Activated T-helper 2 cell treated with anti-CD3 and anti-CD28 coated beads, Interferon-gamma antibody, Interleukin-2, Interleukin-4, amounts not matched to agents 10 μg/mL and 5 μg/mL and 100 μg/mL, durations not matched to agents 14 hours and 24 hours and 36 hours (primary cell): ENCODE measurements at regions not wholly inside any gene's neighbourhood (a gene's known extent, or its start where the extent isn't known, plus 50 kb on each side); places are given as distances from the start of the nearest gene placed in this dataset.

ENCODE experiments used
- DNase-seq: peaks from one replicate; pipeline ENCODE4 v3.0.0; 2021; ENCODE audit warnings: low spot score
- H3K27ac Mint-ChIP-seq: one replicate; pipeline ENCODE4 v1.8.0; 2021; ENCODE audit warnings: mixed read lengths
- H3K27me3 Mint-ChIP-seq: one replicate; pipeline ENCODE4 v1.8.0; 2021; ENCODE audit warnings: low read depth, mixed read lengths
- H3K36me3 Mint-ChIP-seq: one replicate; pipeline ENCODE4 v1.8.0; 2021; ENCODE audit warnings: low read depth, mixed read lengths
- H3K4me1 Mint-ChIP-seq: one replicate; pipeline ENCODE4 v1.8.0; 2021; ENCODE audit warnings: low read depth, mixed read lengths
- H3K4me3 Mint-ChIP-seq: one replicate; pipeline ENCODE4 v1.8.0; 2021; ENCODE audit warnings: low read depth, mild to moderate bottlenecking, moderate library complexity, mixed read lengths
- H3K9me3 Mint-ChIP-seq: one replicate; pipeline ENCODE4 v1.8.0; 2021; ENCODE audit warnings: mixed read lengths
- intact Hi-C: fragments of 100-400 bp; cut with micrococcal nuclease; formaldehyde crosslinking; loops from one replicate; pipeline ENCODE4 v1.15.1; 2023

DNA sequence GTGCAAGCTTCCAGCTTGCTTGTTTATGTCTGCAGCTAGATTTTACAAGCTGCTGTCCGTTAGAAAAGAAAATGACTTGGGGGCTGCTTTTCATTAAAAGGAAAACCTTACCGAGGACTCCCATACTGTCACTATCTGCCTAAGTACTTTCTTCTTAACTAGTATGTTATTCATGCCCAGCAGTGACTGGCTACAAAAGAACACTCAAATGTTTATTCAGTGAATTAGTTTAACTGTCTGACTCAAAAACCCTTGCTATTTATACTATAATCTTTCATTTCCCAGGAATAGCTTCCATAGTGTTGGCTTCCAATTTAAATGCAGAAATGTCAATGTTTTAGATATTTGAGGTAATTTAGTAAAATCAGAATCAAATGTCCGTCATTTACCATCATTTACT lies 164.9 kb downstream of the DTHD1 start:
- Mint-ChIP-seq H3K27me3 (no peaks in the 10 kb centered on the region), H3K36me3 (no peaks in the 10 kb centered on the region), H3K9me3 (no peaks in the 10 kb centered on the region), H3K27ac (no peak overlapping the region), H3K4me3 (no peak overlapping the region), H3K4me1 (no peaks in the 10 kb centered on the region)
- no peak for DNase-seq
- intact Hi-C loops: no loop called here

DNA sequence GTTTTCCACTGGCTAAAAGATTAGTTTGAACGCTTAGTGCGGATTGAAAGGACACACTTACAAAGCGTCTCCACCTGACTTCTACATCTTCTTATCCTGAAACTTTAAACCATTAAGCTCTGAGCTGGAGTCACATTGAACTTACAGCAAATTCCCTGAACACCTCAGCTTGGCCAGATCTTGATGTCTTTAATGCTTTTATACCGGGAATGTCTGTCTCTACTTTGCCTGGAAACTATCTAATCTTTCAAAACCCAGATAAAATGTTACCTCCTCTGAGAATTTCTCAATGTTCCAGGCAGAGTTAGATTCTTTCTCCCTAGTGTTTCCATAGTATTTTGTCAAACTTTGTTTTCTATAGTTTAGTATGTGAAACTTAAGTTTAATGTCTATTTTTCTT lies 179.9 kb downstream of the DTHD1 start:
- Mint-ChIP-seq H3K4me3 (no peak overlapping the region), H3K4me1 (no peaks in the 10 kb centered on the region), H3K36me3 (no peaks in the 10 kb centered on the region), H3K27ac (no peak overlapping the region), H3K9me3 (no peaks in the 10 kb centered on the region), H3K27me3 (no peaks in the 10 kb centered on the region)
- no peak for DNase-seq
- intact Hi-C loops: no loop called here

- intact Hi-C loops: no loop called here
- no peaks in the 10 kb centered on the region for H3K4me1 Mint-ChIP-seq
- H3K27ac Mint-ChIP-seq: no peak overlapping the region
- no peaks in the 10 kb centered on the region for H3K36me3 Mint-ChIP-seq
- no peak overlapping the region for H3K4me3 Mint-ChIP-seq
- H3K9me3 Mint-ChIP-seq: no peaks in the 10 kb centered on the region
- no peaks in the 10 kb centered on the region for H3K27me3 Mint-ChIP-seq
- no peak for DNase-seq
Measured at GRCh38 chr4:36467670-36468069, 186.3 kb downstream of the DTHD1 start.

DNA sequence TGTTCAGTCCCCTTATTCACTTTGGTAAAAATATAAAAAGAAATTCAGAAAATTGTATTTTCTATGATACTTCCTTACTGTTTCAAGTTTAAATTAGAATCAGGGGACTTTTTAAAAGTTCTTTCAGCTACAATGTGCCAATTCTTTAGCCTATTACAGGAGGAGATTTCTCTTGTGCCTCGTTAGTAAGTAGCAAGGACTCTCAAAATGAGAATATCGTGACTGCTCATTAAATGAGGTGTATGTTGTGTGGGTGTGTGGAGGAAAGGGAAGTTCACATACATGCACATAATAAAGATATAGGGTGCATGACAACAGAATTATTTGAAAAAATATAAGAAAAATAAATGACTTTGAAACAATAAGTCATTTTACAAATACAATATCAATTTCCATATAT lies 190.5 kb downstream of the DTHD1 start:
- Mint-ChIP-seq H3K27me3 (no peaks in the 10 kb centered on the region), H3K36me3 (no peaks in the 10 kb centered on the region), H3K4me1 (no peaks in the 10 kb centered on the region), H3K4me3 (no peak overlapping the region), H3K9me3 (no peaks in the 10 kb centered on the region), H3K27ac (no peak overlapping the region)
- intact Hi-C loops: no loop called here
- no peak for DNase-seq

GRCh38 chr4:36476135-36476534 lies 194.7 kb downstream of the DTHD1 start:
- Mint-ChIP-seq H3K4me3 (no peak overlapping the region), H3K4me1 (no peaks in the 10 kb centered on the region), H3K27me3 (peaks cover 5% of the 10 kb centered on the region), H3K9me3 (no peaks in the 10 kb centered on the region), H3K27ac (no peak overlapping the region), H3K36me3 (no peaks in the 10 kb centered on the region)
- DNase-seq: no peak
- intact Hi-C loops: no loop called here

DNA sequence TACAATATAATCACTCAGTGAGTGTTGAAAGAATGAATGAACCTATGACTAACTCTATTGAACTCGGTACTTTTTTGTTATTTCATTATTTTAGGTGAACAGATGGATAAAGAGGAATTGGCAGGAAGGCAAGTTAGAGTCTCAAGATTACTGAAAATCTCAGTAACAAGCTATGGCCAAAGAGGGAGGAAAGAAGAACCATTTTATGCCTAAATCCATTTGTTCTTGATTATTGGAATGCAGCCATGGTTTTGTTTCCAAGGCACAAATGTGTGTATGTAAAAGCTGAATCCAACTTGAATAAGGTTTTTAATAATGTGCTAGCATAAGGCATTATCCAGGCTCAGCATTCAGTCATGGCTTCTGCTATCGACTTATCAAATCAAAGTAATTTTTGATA lies 196.4 kb downstream of the DTHD1 start:
- no peaks in the 10 kb centered on the region for H3K9me3 Mint-ChIP-seq
- no peak overlapping the region for H3K4me3 Mint-ChIP-seq
- DNase-seq: no peak
- H3K27me3 Mint-ChIP-seq: peaks cover 6% of the 10 kb centered on the region
- no peak overlapping the region for H3K27ac Mint-ChIP-seq
- intact Hi-C loops: no loop called here
- no peaks in the 10 kb centered on the region for H3K36me3 Mint-ChIP-seq
- H3K4me1 Mint-ChIP-seq: no peaks in the 10 kb centered on the region

DNA sequence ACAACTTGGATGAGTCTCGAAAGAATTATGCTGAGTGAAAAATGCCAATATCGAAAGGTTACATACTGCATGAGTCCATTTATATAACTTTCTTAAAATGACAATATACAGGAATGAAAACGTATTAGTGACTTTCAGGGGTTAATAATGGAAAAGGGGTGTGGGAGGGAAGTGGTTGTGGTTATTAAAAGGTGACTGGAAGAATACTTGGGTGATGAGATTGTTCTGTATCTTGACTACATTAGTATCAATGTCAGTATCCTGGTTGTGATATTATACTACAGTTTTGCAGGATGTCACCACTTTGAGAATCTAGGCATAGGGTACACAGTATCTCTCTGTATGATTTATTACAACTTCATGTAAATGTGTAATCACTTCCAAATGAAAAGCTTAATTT lies 204.5 kb downstream of the DTHD1 start:
- Mint-ChIP-seq H3K4me3 (no peak overlapping the region), H3K4me1 (no peaks in the 10 kb centered on the region), H3K27me3 (peaks cover 2% of the 10 kb centered on the region), H3K27ac (no peak overlapping the region), H3K9me3 (no peaks in the 10 kb centered on the region), H3K36me3 (no peaks in the 10 kb centered on the region)
- intact Hi-C loops: no loop called here
- no peak for DNase-seq

DNA sequence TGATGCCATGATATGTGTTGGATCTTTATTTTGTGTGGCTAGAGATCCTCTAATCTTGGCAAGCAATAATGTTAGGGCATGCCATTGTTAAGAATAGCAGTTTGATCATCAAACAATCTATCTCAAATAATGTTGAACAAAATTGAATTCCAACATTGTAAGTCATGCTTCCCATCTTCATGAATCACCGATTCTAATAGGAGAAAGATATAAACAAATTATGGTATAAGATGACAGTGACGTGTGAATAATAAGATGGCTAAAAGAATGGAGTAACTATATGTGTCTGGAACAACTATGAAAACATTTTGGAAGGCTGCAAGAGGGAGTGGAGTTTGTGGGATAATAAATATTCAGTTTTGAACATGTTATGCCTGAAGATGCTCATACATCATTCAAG lies 208.4 kb downstream of the DTHD1 start:
- intact Hi-C loops: no loop called here
- Mint-ChIP-seq H3K9me3 (no peaks in the 10 kb centered on the region), H3K27ac (no peak overlapping the region), H3K4me3 (no peak overlapping the region), H3K4me1 (no peaks in the 10 kb centered on the region), H3K36me3 (no peaks in the 10 kb centered on the region), H3K27me3 (peaks cover under 1% of the 10 kb centered on the region)
- no peak for DNase-seq

DNA sequence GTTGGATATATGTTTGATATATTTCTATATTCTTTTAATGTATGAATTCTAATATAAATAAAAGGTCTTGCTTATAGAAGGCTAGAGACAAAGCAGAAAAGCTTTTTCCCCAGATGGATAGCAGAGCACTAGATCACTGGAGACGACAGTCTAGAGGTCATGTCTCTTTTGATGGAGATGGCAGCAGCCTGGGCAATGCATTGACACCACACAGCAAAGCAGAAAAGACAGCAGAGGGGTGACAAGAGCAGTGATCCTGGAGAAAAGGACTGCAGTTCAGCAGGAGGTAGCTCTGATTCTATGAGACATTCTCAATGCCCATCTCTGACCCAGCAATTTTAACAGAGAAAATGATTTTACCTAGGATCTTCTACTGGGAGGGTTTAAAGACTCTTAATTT lies 210.6 kb downstream of the DTHD1 start:
- H3K27me3 Mint-ChIP-seq: peaks cover 2% of the 10 kb centered on the region
- no peak for DNase-seq
- H3K4me3 Mint-ChIP-seq: no peak overlapping the region
- H3K36me3 Mint-ChIP-seq: no peaks in the 10 kb centered on the region
- no peaks in the 10 kb centered on the region for H3K4me1 Mint-ChIP-seq
- H3K9me3 Mint-ChIP-seq: no peaks in the 10 kb centered on the region
- intact Hi-C loops: no loop called here
- H3K27ac Mint-ChIP-seq: no peak overlapping the region

DNA sequence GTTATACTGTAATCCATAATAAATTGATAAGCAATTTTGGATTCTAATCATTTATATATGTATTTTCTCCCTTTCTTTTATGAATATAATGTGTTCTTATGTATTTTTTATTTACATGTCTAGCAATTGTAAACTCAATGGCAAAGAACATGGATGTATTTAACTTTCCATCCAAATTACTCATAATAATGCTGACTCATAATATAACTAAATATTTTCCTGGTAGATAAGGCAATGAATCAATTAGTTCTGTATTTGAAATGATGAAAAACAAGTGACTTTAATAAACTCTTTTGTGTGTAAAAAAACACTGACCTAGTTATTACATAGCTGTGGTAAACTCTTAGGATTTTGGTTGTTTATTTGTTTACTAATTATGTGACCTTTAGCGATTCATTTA lies 211.2 kb downstream of the DTHD1 start:
- Mint-ChIP-seq H3K9me3 (no peaks in the 10 kb centered on the region), H3K36me3 (no peaks in the 10 kb centered on the region), H3K4me3 (no peak overlapping the region), H3K27ac (no peak overlapping the region), H3K4me1 (no peaks in the 10 kb centered on the region), H3K27me3 (peaks cover 2% of the 10 kb centered on the region)
- DNase-seq: no peak
- intact Hi-C loops: no loop called here

GRCh38 chr4:36493251-36493650 lies 211.8 kb downstream of the DTHD1 start:
- DNase-seq: no peak
- Mint-ChIP-seq H3K4me1 (no peaks in the 10 kb centered on the region), H3K27me3 (peaks cover 2% of the 10 kb centered on the region), H3K36me3 (no peaks in the 10 kb centered on the region), H3K4me3 (no peak overlapping the region), H3K27ac (no peak overlapping the region), H3K9me3 (no peaks in the 10 kb centered on the region)
- intact Hi-C loops: no loop called here

GRCh38 chr4:36494016-36494415 lies 212.6 kb downstream of the DTHD1 start:
- Mint-ChIP-seq H3K27me3 (peaks cover 2% of the 10 kb centered on the region), H3K27ac (no peak overlapping the region), H3K4me1 (no peaks in the 10 kb centered on the region), H3K36me3 (no peaks in the 10 kb centered on the region), H3K4me3 (no peak overlapping the region), H3K9me3 (no peaks in the 10 kb centered on the region)
- DNase-seq: no peak
- intact Hi-C loops: no loop called here

GRCh38 chr4:36494747-36495146 lies 213.3 kb downstream of the DTHD1 start:
- no peak overlapping the region for H3K27ac Mint-ChIP-seq
- no peaks in the 10 kb centered on the region for H3K36me3 Mint-ChIP-seq

DNA sequence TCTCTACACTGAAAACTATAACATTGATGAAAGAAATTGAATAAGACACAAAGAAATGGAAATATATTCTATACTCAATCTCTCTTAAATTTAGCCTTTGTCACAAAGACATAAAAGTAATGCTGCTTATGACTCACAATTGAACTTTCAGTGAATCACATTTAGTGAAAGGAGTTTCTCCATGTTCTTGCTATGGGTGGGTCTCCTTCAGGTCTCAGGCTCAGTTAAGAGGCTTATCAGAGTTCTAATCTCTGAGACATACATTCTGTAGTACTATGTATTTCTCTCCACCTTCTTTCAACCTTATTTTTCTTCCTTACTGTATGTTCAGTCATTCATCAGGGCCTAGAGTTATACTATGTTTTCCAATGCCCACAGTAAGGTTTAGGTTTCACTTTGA lies 220.9 kb downstream of the DTHD1 start:
- no peak for DNase-seq
- H3K9me3 Mint-ChIP-seq: no peaks in the 10 kb centered on the region
- no peak overlapping the region for H3K4me3 Mint-ChIP-seq
- intact Hi-C loops: no loop called here
- no peaks in the 10 kb centered on the region for H3K36me3 Mint-ChIP-seq
- H3K27me3 Mint-ChIP-seq: peaks cover 4% of the 10 kb centered on the region
- no peak overlapping the region for H3K27ac Mint-ChIP-seq
- H3K4me1 Mint-ChIP-seq: peaks cover 2% of the 10 kb centered on the region

More at GRCh38 chr4:36494747-36495146, 213.3 kb downstream of the DTHD1 start:
- no peak for DNase-seq
- Mint-ChIP-seq H3K27me3 (peaks cover 2% of the 10 kb centered on the region), H3K4me1 (no peaks in the 10 kb centered on the region), H3K9me3 (no peaks in the 10 kb centered on the region), H3K4me3 (no peak overlapping the region)
- intact Hi-C loops: no loop called here
